ENCODE measurements at regions not wholly inside any gene's neighbourhood (a gene's known extent, or its start where the extent isn't known, plus 50 kb on each side); places are given as distances from the start of the nearest gene placed in this dataset.

- Histone ChIP-seq H3K27me3 (replicated peaks; ENCODE audit: insufficient read depth) (no peaks in the 10 kb centered on the region), H3K9me3 (no peaks in the 10 kb centered on the region), H3K4me3 (no peak overlapping the region), H3K27ac (no peak overlapping the region), H3K36me3 (no peaks in the 10 kb centered on the region), H3K4me1 (replicated peaks) (no peaks in the 10 kb centered on the region)
- TF ChIP-seq POLR2AphosphoS5 (IDR thresholded peaks at IDR 0.05) (no peak), POLR2A (IDR thresholded peaks at IDR 0.05) (no peak), CTCF (IDR thresholded peaks at IDR 0.05) (no peak)
- DNase-seq (ENCODE audit: low spot score): no peak
- intact Hi-C loops (cut with DNase I): no loop called here
- 57% methylated on average over 1 of the region's 1 CpG for WGBS
Measured at GRCh38 chr11:127590314-127590713, 589.7 kb upstream of the KIRREL3 start.

GRCh38 chr11:127588431-127588830, 587.9 kb upstream of the KIRREL3 start:
- no peak for DNase-seq (ENCODE audit: low spot score)
- no peak overlapping the region for H3K27ac ChIP-seq
- no peak overlapping the region for H3K4me3 ChIP-seq
- H3K9me3 ChIP-seq: no peaks in the 10 kb centered on the region
- no peaks in the 10 kb centered on the region for H3K36me3 ChIP-seq
- TF ChIP-seq CTCF (IDR thresholded peaks at IDR 0.05) (no peak), POLR2AphosphoS5 (IDR thresholded peaks at IDR 0.05) (no peak), POLR2A (IDR thresholded peaks at IDR 0.05) (no peak)
- intact Hi-C loops (cut with DNase I): no loop called here
- 91% methylated on average over 5 of the region's 5 CpGs for WGBS
- H3K27me3 ChIP-seq (replicated peaks; ENCODE audit: insufficient read depth): no peaks in the 10 kb centered on the region
- H3K4me1 ChIP-seq (replicated peaks): no peaks in the 10 kb centered on the region

GRCh38 chr11:127587511-127587910, 586.9 kb upstream of the KIRREL3 start:
- TF ChIP-seq POLR2A (IDR thresholded peaks at IDR 0.05): no peak
- no peak for TF ChIP-seq POLR2AphosphoS5 (IDR thresholded peaks at IDR 0.05)
- no peak for TF ChIP-seq CTCF (IDR thresholded peaks at IDR 0.05)
- no peak for DNase-seq (ENCODE audit: low spot score)
- 98% methylated on average over 2 of the region's 2 CpGs for WGBS
- Histone ChIP-seq H3K27ac (no peak overlapping the region), H3K4me3 (no peak overlapping the region), H3K27me3 (replicated peaks; ENCODE audit: insufficient read depth) (no peaks in the 10 kb centered on the region), H3K36me3 (no peaks in the 10 kb centered on the region), H3K9me3 (no peaks in the 10 kb centered on the region), H3K4me1 (replicated peaks) (no peaks in the 10 kb centered on the region)
- intact Hi-C loops (cut with DNase I): no loop called here

DNA sequence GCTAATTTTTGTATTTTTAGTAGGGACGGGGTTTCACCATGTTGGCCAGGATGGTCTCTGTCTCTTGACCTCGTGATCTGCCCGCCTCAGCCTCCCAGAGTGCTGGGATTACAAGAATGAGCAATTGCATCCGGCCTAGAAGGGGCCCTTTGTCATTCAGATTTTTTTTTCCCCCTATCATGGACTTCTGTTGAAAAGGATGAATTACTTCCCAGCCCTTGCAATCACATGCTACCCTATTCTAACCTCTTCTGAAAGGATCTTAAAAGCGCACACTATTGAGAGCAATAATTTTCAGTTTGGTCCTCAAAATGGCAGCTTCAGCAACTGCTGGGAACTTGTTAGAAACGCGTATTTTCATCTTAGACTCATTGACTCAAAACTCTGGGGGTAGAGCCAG, 575.6 kb upstream of the KIRREL3 start:
- no peaks in the 10 kb centered on the region for H3K27me3 ChIP-seq (replicated peaks; ENCODE audit: insufficient read depth)
- no peak overlapping the region for H3K27ac ChIP-seq
- H3K4me1 ChIP-seq (replicated peaks): no peaks in the 10 kb centered on the region
- DNase-seq (ENCODE audit: low spot score): no peak
- 93% methylated on average over 7 of the region's 7 CpGs for WGBS
- no peaks in the 10 kb centered on the region for H3K36me3 ChIP-seq
- H3K4me3 ChIP-seq: no peak overlapping the region
- intact Hi-C loops (cut with DNase I): no loop called here
- TF ChIP-seq CTCF (IDR thresholded peaks at IDR 0.05) (no peak), POLR2AphosphoS5 (IDR thresholded peaks at IDR 0.05) (no peak), POLR2A (IDR thresholded peaks at IDR 0.05) (no peak)
- no peaks in the 10 kb centered on the region for H3K9me3 ChIP-seq

DNA sequence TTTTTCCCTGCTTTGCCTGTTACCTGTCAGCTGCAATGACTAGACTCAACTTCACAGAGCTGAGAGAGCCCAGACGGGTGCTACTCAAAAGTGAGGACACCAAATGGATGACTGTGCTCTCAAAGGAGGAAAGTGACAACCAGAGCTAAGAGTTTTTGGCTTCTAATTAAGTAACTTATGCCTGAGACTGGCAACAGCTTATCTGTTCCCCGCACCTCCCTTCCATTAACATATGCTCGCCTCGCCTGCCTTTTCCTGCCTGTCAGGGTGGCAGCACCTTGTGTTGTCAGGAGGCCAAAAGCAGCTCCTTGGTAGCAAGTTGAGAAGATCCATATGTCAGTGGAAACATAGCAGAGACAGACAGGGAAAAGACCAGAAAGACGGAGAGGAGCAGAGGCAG, 573.9 kb upstream of the KIRREL3 start:
- H3K9me3 ChIP-seq: no peaks in the 10 kb centered on the region
- TF ChIP-seq POLR2AphosphoS5 (IDR thresholded peaks at IDR 0.05): no peak
- no peak for TF ChIP-seq CTCF (IDR thresholded peaks at IDR 0.05)
- no peak for TF ChIP-seq POLR2A (IDR thresholded peaks at IDR 0.05)
- no peak overlapping the region for H3K4me3 ChIP-seq
- H3K27ac ChIP-seq: no peak overlapping the region
- no peak for DNase-seq (ENCODE audit: low spot score)
- no peaks in the 10 kb centered on the region for H3K36me3 ChIP-seq
- intact Hi-C loops (cut with DNase I): no loop called here
- no peaks in the 10 kb centered on the region for H3K27me3 ChIP-seq (replicated peaks; ENCODE audit: insufficient read depth)
- WGBS: 52% methylated on average over 5 of the region's 5 CpGs
- H3K4me1 ChIP-seq (replicated peaks): no peaks in the 10 kb centered on the region

Data from prostate gland (tissue), 2 donors.